ENCODE measurements at regions not wholly inside any gene's neighbourhood (a gene's known extent, or its start where the extent isn't known, plus 50 kb on each side); places are given as distances from the start of the nearest gene placed in this dataset.
"Not testable (repeated sequence)": the region's sequence is repeated elsewhere in the genome, so short reads cannot be mapped to it uniquely, and the experiment has no call there.

- no peak overlapping the region for H3K4me3 Mint-ChIP-seq
- no peaks in the 10 kb centered on the region for H3K4me1 Mint-ChIP-seq (ENCODE audit: low read depth)
- no peaks in the 10 kb centered on the region for H3K36me3 Mint-ChIP-seq
- H3K27me3 Mint-ChIP-seq = no peaks in the 10 kb centered on the region
- H3K9me3 Mint-ChIP-seq (ENCODE audit: low read depth) = no peaks in the 10 kb centered on the region
- no peak overlapping the region for H3K27ac Mint-ChIP-seq
Observed at GRCh38 chr6:84905823-84906222, 141.4 kb upstream of the TBX18 start.

GRCh38 chr6:84902354-84902928 lies 138.0 kb upstream of the TBX18 start:
- H3K9me3 Mint-ChIP-seq (ENCODE audit: low read depth) = peaks cover 4% of the 10 kb centered on the region
- no peak overlapping the region for H3K27ac Mint-ChIP-seq
- H3K4me1 Mint-ChIP-seq (ENCODE audit: low read depth) = no peaks in the 10 kb centered on the region
- no peak overlapping the region for H3K4me3 Mint-ChIP-seq
- no peaks in the 10 kb centered on the region for H3K27me3 Mint-ChIP-seq
- no peaks in the 10 kb centered on the region for H3K36me3 Mint-ChIP-seq

- Mint-ChIP-seq H3K9me3 (ENCODE audit: low read depth) (peaks cover 9% of the 10 kb centered on the region), H3K27me3 (no peaks in the 10 kb centered on the region), H3K36me3 (no peaks in the 10 kb centered on the region), H3K27ac (no peak overlapping the region), H3K4me1 (ENCODE audit: low read depth) (no peaks in the 10 kb centered on the region), H3K4me3 (no peak overlapping the region)
Observed at GRCh38 chr6:84897988-84898594, 133.7 kb upstream of the TBX18 start.

GRCh38 chr6:84897011-84897410 lies 132.6 kb upstream of the TBX18 start:
- no peak overlapping the region for H3K27ac Mint-ChIP-seq
- no peaks in the 10 kb centered on the region for H3K27me3 Mint-ChIP-seq
- H3K9me3 Mint-ChIP-seq (ENCODE audit: low read depth) = peaks cover 14% of the 10 kb centered on the region
- no peaks in the 10 kb centered on the region for H3K4me1 Mint-ChIP-seq (ENCODE audit: low read depth)
- no peak overlapping the region for H3K4me3 Mint-ChIP-seq
- no peaks in the 10 kb centered on the region for H3K36me3 Mint-ChIP-seq

GRCh38 chr6:84892671-84893070 lies 128.3 kb upstream of the TBX18 start:
- H3K4me1 Mint-ChIP-seq (ENCODE audit: low read depth) = no peaks in the 10 kb centered on the region
- H3K36me3 Mint-ChIP-seq = no peaks in the 10 kb centered on the region
- no peaks in the 10 kb centered on the region for H3K27me3 Mint-ChIP-seq
- peaks cover 10% of the 10 kb centered on the region for H3K9me3 Mint-ChIP-seq (ENCODE audit: low read depth)
- H3K27ac Mint-ChIP-seq = no peak overlapping the region
- H3K4me3 Mint-ChIP-seq = no peak overlapping the region

GRCh38 chr6:84882768-84883766 lies 118.7 kb upstream of the TBX18 start:
- no peak overlapping the region for H3K4me3 Mint-ChIP-seq
- no peaks in the 10 kb centered on the region for H3K27me3 Mint-ChIP-seq
- H3K27ac Mint-ChIP-seq = no peak overlapping the region
- no peaks in the 10 kb centered on the region for H3K4me1 Mint-ChIP-seq (ENCODE audit: low read depth)
- H3K9me3 Mint-ChIP-seq (ENCODE audit: low read depth) = no peaks in the 10 kb centered on the region
- no peaks in the 10 kb centered on the region for H3K36me3 Mint-ChIP-seq

- H3K27me3 Mint-ChIP-seq, H3K36me3 Mint-ChIP-seq: not testable (repeated sequence)
Observed at GRCh38 chr6:84879385-84879784, 115.0 kb upstream of the TBX18 start.

GRCh38 chr6:84877515-84878210 lies 113.3 kb upstream of the TBX18 start:
- H3K27ac Mint-ChIP-seq = no peak overlapping the region
- no peaks in the 10 kb centered on the region for H3K4me1 Mint-ChIP-seq (ENCODE audit: low read depth)
- no peaks in the 10 kb centered on the region for H3K9me3 Mint-ChIP-seq (ENCODE audit: low read depth)
- H3K4me3 Mint-ChIP-seq = no peak overlapping the region
- H3K27me3 Mint-ChIP-seq = no peaks in the 10 kb centered on the region
- no peaks in the 10 kb centered on the region for H3K36me3 Mint-ChIP-seq

More at GRCh38 chr6:84879385-84879784, 115.0 kb upstream of the TBX18 start:
- H3K4me1 Mint-ChIP-seq (ENCODE audit: low read depth); H3K9me3 Mint-ChIP-seq (ENCODE audit: low read depth); H3K27ac Mint-ChIP-seq; H3K4me3 Mint-ChIP-seq: not testable (repeated sequence)

GRCh38 chr6:84876723-84877514 lies 112.5 kb upstream of the TBX18 start:
- Mint-ChIP-seq H3K36me3 (no peaks in the 10 kb centered on the region), H3K4me1 (ENCODE audit: low read depth) (no peaks in the 10 kb centered on the region), H3K27me3 (no peaks in the 10 kb centered on the region), H3K9me3 (ENCODE audit: low read depth) (no peaks in the 10 kb centered on the region), H3K4me3 (no peak overlapping the region), H3K27ac (no peak overlapping the region)

- Mint-ChIP-seq H3K27ac (no peak overlapping the region), H3K9me3 (ENCODE audit: low read depth) (no peaks in the 10 kb centered on the region), H3K4me3 (no peak overlapping the region), H3K4me1 (ENCODE audit: low read depth) (no peaks in the 10 kb centered on the region), H3K36me3 (no peaks in the 10 kb centered on the region), H3K27me3 (no peaks in the 10 kb centered on the region)
Observed at GRCh38 chr6:84872996-84873723, 108.8 kb upstream of the TBX18 start.

- Mint-ChIP-seq H3K9me3 (ENCODE audit: low read depth) (no peaks in the 10 kb centered on the region), H3K4me1 (ENCODE audit: low read depth) (no peaks in the 10 kb centered on the region), H3K27ac (no peak overlapping the region), H3K36me3 (no peaks in the 10 kb centered on the region), H3K27me3 (no peaks in the 10 kb centered on the region), H3K4me3 (no peak overlapping the region)
Observed at GRCh38 chr6:84871925-84872324, 107.5 kb upstream of the TBX18 start.

- no peaks in the 10 kb centered on the region for H3K4me1 Mint-ChIP-seq (ENCODE audit: low read depth)
- H3K27ac Mint-ChIP-seq = no peak overlapping the region
Observed at GRCh38 chr6:84870672-84871071, 106.3 kb upstream of the TBX18 start.

GRCh38 chr6:84868149-84868548 lies 103.8 kb upstream of the TBX18 start:
- no peaks in the 10 kb centered on the region for H3K4me1 Mint-ChIP-seq (ENCODE audit: low read depth)
- H3K27ac Mint-ChIP-seq = no peak overlapping the region

More at GRCh38 chr6:84870672-84871071, 106.3 kb upstream of the TBX18 start:
- no peaks in the 10 kb centered on the region for H3K9me3 Mint-ChIP-seq (ENCODE audit: low read depth)
- no peaks in the 10 kb centered on the region for H3K27me3 Mint-ChIP-seq
- H3K4me3 Mint-ChIP-seq = no peak overlapping the region
- no peaks in the 10 kb centered on the region for H3K36me3 Mint-ChIP-seq

GRCh38 chr6:84867521-84867920 lies 103.1 kb upstream of the TBX18 start:
- H3K4me3 Mint-ChIP-seq = no peak overlapping the region
- no peaks in the 10 kb centered on the region for H3K9me3 Mint-ChIP-seq (ENCODE audit: low read depth)
- no peak overlapping the region for H3K27ac Mint-ChIP-seq
- H3K36me3 Mint-ChIP-seq = no peaks in the 10 kb centered on the region
- no peaks in the 10 kb centered on the region for H3K27me3 Mint-ChIP-seq
- H3K4me1 Mint-ChIP-seq (ENCODE audit: low read depth) = no peaks in the 10 kb centered on the region

More at GRCh38 chr6:84868149-84868548, 103.8 kb upstream of the TBX18 start:
- H3K27me3 Mint-ChIP-seq = no peaks in the 10 kb centered on the region
- H3K36me3 Mint-ChIP-seq = no peaks in the 10 kb centered on the region
- H3K4me3 Mint-ChIP-seq = no peak overlapping the region
- no peaks in the 10 kb centered on the region for H3K9me3 Mint-ChIP-seq (ENCODE audit: low read depth)

All from activated naive CD8-positive, alpha-beta T cell (primary cell).